Esophagus squamous epithelium (tissue), 4 donors: ENCODE measurements at regions not wholly inside any gene's neighbourhood (a gene's known extent, or its start where the extent isn't known, plus 50 kb on each side); places are given as distances from the start of the nearest gene placed in this dataset.

ENCODE experiments used
- POLR2A ChIP-seq, 4 donors: fragments of 450-650 bp; IDR thresholded peaks; one replicate each; pipeline ENCODE4 v1.6.1; 2017; ENCODE audit warnings: antibody characterized with exemption in 4 of 4, mild to moderate bottlenecking in 4 of 4, moderate library complexity in 3 of 4
- TF ChIP-seq, protein P1 (sequence below), 6 experiments: fragments of 450-650 bp in 4 of 6; fragments of 200-600 bp in 2 of 6; sonication (generic) in 2 of 6; IDR thresholded peaks; one replicate each; pipeline ENCODE4 v1.5.1; 2016 to 2019; ENCODE audit warnings: antibody characterized with exemption in 6 of 6, mild to moderate bottlenecking in 4 of 6, moderate library complexity in 4 of 6

DNA sequence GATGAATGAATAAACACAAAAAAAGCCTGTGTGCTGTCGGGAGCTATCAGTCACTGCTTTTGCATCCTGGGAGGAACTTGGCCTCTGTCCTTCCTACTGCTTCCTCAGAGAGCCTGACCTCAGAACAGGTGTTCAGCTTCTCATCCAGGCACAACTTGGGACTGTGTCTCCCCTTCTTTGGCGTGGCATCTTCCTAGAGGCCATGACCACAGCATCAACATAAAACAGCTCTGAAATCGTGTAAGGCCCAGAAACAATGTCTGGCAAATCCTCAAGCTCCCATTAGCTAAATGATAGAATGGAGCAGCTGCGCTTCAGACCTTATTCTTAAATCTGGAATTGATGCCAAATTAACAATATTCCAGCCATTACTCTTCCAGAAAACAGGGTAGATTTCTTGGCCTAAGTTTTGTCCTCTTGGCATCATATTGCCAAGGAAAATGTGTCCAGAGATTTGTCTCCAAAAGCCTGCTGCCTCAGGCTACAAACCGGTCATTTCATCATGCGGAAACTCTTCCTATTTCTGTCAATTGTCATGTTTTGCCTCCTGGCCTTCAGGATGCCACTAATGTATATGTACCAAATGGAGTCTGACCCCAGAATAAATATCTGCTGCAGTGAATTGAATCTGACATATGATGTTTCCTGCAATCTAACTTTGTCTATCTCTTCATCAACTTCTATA, 53.2 kb upstream of the RAB27B start:
- TF ChIP-seq, protein P1, sequence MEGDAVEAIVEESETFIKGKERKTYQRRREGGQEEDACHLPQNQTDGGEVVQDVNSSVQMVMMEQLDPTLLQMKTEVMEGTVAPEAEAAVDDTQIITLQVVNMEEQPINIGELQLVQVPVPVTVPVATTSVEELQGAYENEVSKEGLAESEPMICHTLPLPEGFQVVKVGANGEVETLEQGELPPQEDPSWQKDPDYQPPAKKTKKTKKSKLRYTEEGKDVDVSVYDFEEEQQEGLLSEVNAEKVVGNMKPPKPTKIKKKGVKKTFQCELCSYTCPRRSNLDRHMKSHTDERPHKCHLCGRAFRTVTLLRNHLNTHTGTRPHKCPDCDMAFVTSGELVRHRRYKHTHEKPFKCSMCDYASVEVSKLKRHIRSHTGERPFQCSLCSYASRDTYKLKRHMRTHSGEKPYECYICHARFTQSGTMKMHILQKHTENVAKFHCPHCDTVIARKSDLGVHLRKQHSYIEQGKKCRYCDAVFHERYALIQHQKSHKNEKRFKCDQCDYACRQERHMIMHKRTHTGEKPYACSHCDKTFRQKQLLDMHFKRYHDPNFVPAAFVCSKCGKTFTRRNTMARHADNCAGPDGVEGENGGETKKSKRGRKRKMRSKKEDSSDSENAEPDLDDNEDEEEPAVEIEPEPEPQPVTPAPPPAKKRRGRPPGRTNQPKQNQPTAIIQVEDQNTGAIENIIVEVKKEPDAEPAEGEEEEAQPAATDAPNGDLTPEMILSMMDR (IDR thresholded peaks at IDR 0.05): no peak
- no peak for TF ChIP-seq POLR2A (IDR thresholded peaks at IDR 0.05)
